IMR-90 (cell line): ENCODE measurements at regions not wholly inside any gene's neighbourhood (a gene's known extent, or its start where the extent isn't known, plus 50 kb on each side); places are given as distances from the start of the nearest gene placed in this dataset.

Experiments
- ATAC-seq: fragments of 200-7000 bp; cut with Tn5 transposase; 2 replicates; pipeline ENCODE4 v1.9.1; 2020; ENCODE audit warnings: low read depth, mild to moderate bottlenecking, moderate library complexity
- BruUV-seq: library from RNA; stranded (reverse); fragments of 400-500 nt; replicated peaks from 2 replicates; lab custom pipeline; 2021; lab: Mats Ljungman, UMichigan
- CTCF ChIA-PET: fragments of 300-600 bp; formaldehyde crosslinking; extraction: SDS; loops from one replicate; lab custom pipeline; 2021; ENCODE audit warnings: antibody characterized with exemption; lab: Yijun Ruan, JAX
- POLR2A ChIA-PET: fragments of 300-600 bp; sonication (Branson Sonifier 250); formaldehyde crosslinking; loops from one replicate; lab custom pipeline; 2022; ENCODE audit warnings: antibody characterized with exemption; ENCODE audit not compliant: unreplicated experiment; lab: Charles Lee
- DNase-seq: peaks from one replicate; pipeline ENCODE4 v3.0.0; 2013
- H2AFZ ChIP-seq: replicated peaks from 2 replicates; pipeline ENCODE3; 2013; ENCODE audit warnings: low read length, mild to moderate bottlenecking; ENCODE audit not compliant: poor library complexity
- H2AK5ac ChIP-seq: 2 replicates; pipeline ENCODE4 v1.6.1; 2013; ENCODE audit warnings: low read depth, low read length, inconsistent platforms
- H2AK9ac ChIP-seq: replicated peaks from 2 replicates; pipeline ENCODE3; 2013; ENCODE audit warnings: mild to moderate bottlenecking, low read depth, low read length, moderate library complexity; ENCODE audit not compliant: poor library complexity
- H2BK120ac ChIP-seq: 2 replicates; pipeline ENCODE4 v1.6.1; 2013; ENCODE audit warnings: low read depth, low read length, inconsistent platforms
- H2BK15ac ChIP-seq: 3 replicates; pipeline ENCODE4 v1.6.1; 2013; ENCODE audit warnings: low read depth, low read length, inconsistent platforms
- H2BK20ac ChIP-seq: 2 replicates; pipeline ENCODE4 v1.6.1; 2013; ENCODE audit warnings: low read depth, mild to moderate bottlenecking, inconsistent platforms, low read length, moderate library complexity
- H2BK5ac ChIP-seq: 2 replicates; pipeline ENCODE4 v1.6.1; 2013; ENCODE audit warnings: mild to moderate bottlenecking, low read depth, low read length, inconsistent platforms; ENCODE audit not compliant: poor library complexity, severe bottlenecking
- H3K14ac ChIP-seq: replicated peaks from 2 replicates; pipeline ENCODE4 v1.6.1; 2013; ENCODE audit warnings: low read depth, low read length, inconsistent platforms
- H3K18ac ChIP-seq: 2 replicates; pipeline ENCODE4 v1.6.1; 2013; ENCODE audit warnings: low read depth, low read length, control low read depth
- H3K23ac ChIP-seq: 2 replicates; pipeline ENCODE4 v1.6.1; 2013; ENCODE audit warnings: low read depth, low read length, inconsistent platforms
- H3K27ac ChIP-seq: 2 replicates; pipeline ENCODE4 v1.5.1; 2013; ENCODE audit warnings: mild to moderate bottlenecking, control low read depth, low read length; ENCODE audit not compliant: insufficient read depth
- H3K27me3 ChIP-seq: 2 replicates; pipeline ENCODE4 v1.6.1; 2013; ENCODE audit warnings: low read length; ENCODE audit not compliant: control insufficient read depth, insufficient read depth
- H3K36me3 ChIP-seq: 2 replicates; pipeline ENCODE4 v1.6.1; 2013; ENCODE audit warnings: low read length, mixed read lengths; ENCODE audit not compliant: control insufficient read depth, insufficient read depth
- H3K4ac ChIP-seq: 2 replicates; pipeline ENCODE4 v1.6.1; 2013; ENCODE audit warnings: low read depth, low read length, inconsistent platforms
- H3K4me1 ChIP-seq: 2 replicates; pipeline ENCODE4 v1.6.1; 2013; ENCODE audit warnings: low read length, mixed read lengths; ENCODE audit not compliant: control insufficient read depth, insufficient read depth
- H3K4me2 ChIP-seq: 2 replicates; pipeline ENCODE4 v1.6.1; 2013; ENCODE audit warnings: low read depth, mild to moderate bottlenecking, control low read depth, low read length, moderate library complexity
- H3K4me3 ChIP-seq: 2 replicates; pipeline ENCODE4 v1.5.1; 2013; ENCODE audit warnings: low read depth, mild to moderate bottlenecking, control low read depth, low read length, moderate library complexity; ENCODE audit not compliant: insufficient read depth
- H3K56ac ChIP-seq: 2 replicates; pipeline ENCODE4 v1.6.1; 2013; ENCODE audit warnings: low read length, inconsistent platforms; ENCODE audit not compliant: insufficient read depth; ENCODE audit errors: extremely low read depth
- H3K79me1 ChIP-seq, 2 experiments: 2 replicates each; pipeline ENCODE4 v1.6.1; 2013; ENCODE audit warnings: low read length in 2 of 2, inconsistent platforms in 1 of 2, low read depth in 1 of 2
- H3K9ac ChIP-seq: 2 replicates; pipeline ENCODE4 v1.6.1; 2013; ENCODE audit warnings: low read depth, low read length, control low read depth
- H3K9me1 ChIP-seq: 2 replicates; pipeline ENCODE4 v1.6.1; 2013; ENCODE audit warnings: low read length, inconsistent platforms; ENCODE audit not compliant: insufficient read depth
- H3K9me3 ChIP-seq: 2 replicates; pipeline ENCODE4 v1.6.1; 2013; ENCODE audit warnings: low read length; ENCODE audit not compliant: control insufficient read depth, insufficient read depth
- H4K20me1 ChIP-seq: 2 replicates; pipeline ENCODE4 v1.6.1; 2013; ENCODE audit warnings: low read length, inconsistent platforms; ENCODE audit not compliant: insufficient read depth
- H4K5ac ChIP-seq: 2 replicates; pipeline ENCODE4 v1.6.1; 2013; ENCODE audit warnings: mild to moderate bottlenecking, low read depth, low read length, control low read depth
- H4K8ac ChIP-seq, 2 experiments: 2 replicates each; pipeline ENCODE4 v1.6.1; 2013; ENCODE audit warnings: low read depth in 2 of 2, low read length in 2 of 2, control low read depth in 1 of 2, inconsistent platforms in 1 of 2
- H4K91ac ChIP-seq: 2 replicates; pipeline ENCODE4 v1.6.1; 2013; ENCODE audit warnings: low read depth, low read length, inconsistent platforms; ENCODE audit not compliant: insufficient read depth
- BHLHE40 ChIP-seq: fragments of 150-350 bp; IDR thresholded peaks from 2 replicates; pipeline ENCODE4 v1.6.1; 2016; ENCODE audit warnings: mild to moderate bottlenecking, low read depth, low read length
- CEBPB ChIP-seq: IDR thresholded peaks from 2 replicates; pipeline ENCODE4 v1.6.1; 2012; ENCODE audit warnings: low read depth, low read length, improper control_type of control experiment
- CHD1 ChIP-seq: IDR thresholded peaks from 2 replicates; pipeline ENCODE4 v1.6.1; 2012; ENCODE audit warnings: low read depth, low read length, improper control_type of control experiment
- FOS ChIP-seq: fragments of 150-350 bp; IDR thresholded peaks from 2 replicates; pipeline ENCODE4 v1.6.1; 2016; ENCODE audit warnings: low read depth, low read length
- MAFK ChIP-seq: IDR thresholded peaks from 2 replicates; pipeline ENCODE4 v1.6.1; 2012; ENCODE audit warnings: low read depth, low read length, improper control_type of control experiment
- MAZ ChIP-seq: IDR thresholded peaks from 2 replicates; pipeline ENCODE4 v1.6.1; 2012; ENCODE audit warnings: low read depth, mild to moderate bottlenecking, low read length, improper control_type of control experiment, moderate library complexity, borderline replicate concordance
- MXI1 ChIP-seq: IDR thresholded peaks from 2 replicates; pipeline ENCODE4 v1.6.1; 2012; ENCODE audit warnings: low read depth, mild to moderate bottlenecking, low read length, moderate library complexity, borderline replicate concordance
- NFE2L2 ChIP-seq: fragments of 150-350 bp; IDR thresholded peaks from 2 replicates; pipeline ENCODE4 v1.6.1; 2016; ENCODE audit warnings: low read depth, mild to moderate bottlenecking, low read length
- POLR2A ChIP-seq: IDR thresholded peaks from 2 replicates; pipeline ENCODE4 v1.6.1; 2012; ENCODE audit warnings: mild to moderate bottlenecking, low read depth, low read length
- RAD21 ChIP-seq: IDR thresholded peaks from 2 replicates; pipeline ENCODE4 v1.6.1; 2012; ENCODE audit warnings: low read length, improper control_type of control experiment
- RCOR1 ChIP-seq: IDR thresholded peaks from 2 replicates; pipeline ENCODE4 v1.6.1; 2012; ENCODE audit warnings: mild to moderate bottlenecking, low read length, improper control_type of control experiment; ENCODE audit not compliant: insufficient replicate concordance
- RFX5 ChIP-seq: IDR thresholded peaks from 2 replicates; pipeline ENCODE4 v1.8.0; 2012; ENCODE audit warnings: low read depth, mild to moderate bottlenecking, low read length, moderate library complexity
- SMC3 ChIP-seq: fragments of 150-350 bp; IDR thresholded peaks from 2 replicates; pipeline ENCODE4 v1.6.1; 2016; ENCODE audit warnings: low read depth, mild to moderate bottlenecking, antibody characterized with exemption, low read length, moderate library complexity
- WGBS, 2 experiments: methylation state at CpG; one replicate each; pipeline versions ENCODE4 v1.1.5 to v1.1.7; 2013; ENCODE audit warnings: missing lambda C conversion rate in 2 of 2; ENCODE audit not compliant: insufficient read length in 1 of 2; ENCODE audit errors: extremely low coverage in 2 of 2; 5-methylcytosine and 5-hydroxymethylcytosine counted together
- dilution Hi-C: fragments of 300-500 bp; cut with HindIII; formaldehyde crosslinking; loops from one replicate; pipeline ENCODE4 v1.14.3; 2018; ENCODE audit warnings: low sequenced_read_pairs; ENCODE audit not compliant: unreplicated experiment
- in situ Hi-C: fragments of 300-500 bp; cut with MboI; formaldehyde crosslinking; loops from 3 replicates; pipeline ENCODE4 v1.14.3; 2019; ENCODE audit warnings: low sequenced_read_pairs, inconsistent platforms, mixed read lengths
- intact Hi-C: fragments of 100-400 bp; cut with micrococcal nuclease; formaldehyde crosslinking; loops from 2 replicates; pipeline ENCODE4 v1.10.0; 2022
- TF ChIP-seq, protein P1 (sequence below): fragments of 150-350 bp; IDR thresholded peaks from 2 replicates; pipeline ENCODE4 v1.6.1; 2017; ENCODE audit warnings: mild to moderate bottlenecking, antibody characterized with exemption, low read length, low read depth
- TF ChIP-seq, protein P2 (sequence below): conservative IDR thresholded peaks from 2 replicates; pipeline ENCODE4 v1.5.1; 2012; ENCODE audit warnings: mild to moderate bottlenecking, low read depth, low read length, improper control_type of control experiment
- TF ChIP-seq, protein P3 (sequence below): fragments of 150-350 bp; IDR thresholded peaks from 2 replicates; pipeline ENCODE4 v1.6.1; 2016; ENCODE audit warnings: low read depth, mild to moderate bottlenecking, low read length, moderate library complexity, borderline replicate concordance

DNA sequence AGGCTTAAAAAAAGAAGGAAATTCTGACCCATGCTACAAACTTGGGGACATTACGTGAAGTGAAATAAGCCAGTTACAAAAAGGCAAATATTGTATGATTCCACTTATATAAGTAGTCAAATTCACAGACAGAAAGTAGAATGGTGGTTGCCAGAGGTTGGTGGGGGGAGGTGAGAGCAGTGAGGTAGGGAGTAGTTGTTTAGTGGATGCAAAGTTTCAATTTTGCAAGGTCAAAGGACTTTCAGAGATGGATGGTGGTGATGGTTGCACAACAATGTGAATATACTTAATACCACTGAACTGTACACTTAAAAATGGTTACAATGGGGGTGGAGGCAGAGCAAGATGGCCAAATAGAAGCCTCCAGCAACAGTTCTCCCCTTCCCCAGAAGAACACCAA, 86.2 kb upstream of the PLXNC1 start:
- BruUV-seq, result no TSS peak
- no peak overlapping the region for H4K91ac ChIP-seq
- no peak for TF ChIP-seq FOS
- no peak for TF ChIP-seq RAD21
- TF ChIP-seq RFX5, result no peak
- TF ChIP-seq, protein P1, sequence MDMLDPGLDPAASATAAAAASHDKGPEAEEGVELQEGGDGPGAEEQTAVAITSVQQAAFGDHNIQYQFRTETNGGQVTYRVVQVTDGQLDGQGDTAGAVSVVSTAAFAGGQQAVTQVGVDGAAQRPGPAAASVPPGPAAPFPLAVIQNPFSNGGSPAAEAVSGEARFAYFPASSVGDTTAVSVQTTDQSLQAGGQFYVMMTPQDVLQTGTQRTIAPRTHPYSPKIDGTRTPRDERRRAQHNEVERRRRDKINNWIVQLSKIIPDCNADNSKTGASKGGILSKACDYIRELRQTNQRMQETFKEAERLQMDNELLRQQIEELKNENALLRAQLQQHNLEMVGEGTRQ, result no peak
- TF ChIP-seq SMC3, result no peak
- no peak for TF ChIP-seq CHD1
- no peak for TF ChIP-seq MAZ
- TF ChIP-seq CEBPB, result no peak
- TF ChIP-seq POLR2A, result no peak
- TF ChIP-seq, protein P2, sequence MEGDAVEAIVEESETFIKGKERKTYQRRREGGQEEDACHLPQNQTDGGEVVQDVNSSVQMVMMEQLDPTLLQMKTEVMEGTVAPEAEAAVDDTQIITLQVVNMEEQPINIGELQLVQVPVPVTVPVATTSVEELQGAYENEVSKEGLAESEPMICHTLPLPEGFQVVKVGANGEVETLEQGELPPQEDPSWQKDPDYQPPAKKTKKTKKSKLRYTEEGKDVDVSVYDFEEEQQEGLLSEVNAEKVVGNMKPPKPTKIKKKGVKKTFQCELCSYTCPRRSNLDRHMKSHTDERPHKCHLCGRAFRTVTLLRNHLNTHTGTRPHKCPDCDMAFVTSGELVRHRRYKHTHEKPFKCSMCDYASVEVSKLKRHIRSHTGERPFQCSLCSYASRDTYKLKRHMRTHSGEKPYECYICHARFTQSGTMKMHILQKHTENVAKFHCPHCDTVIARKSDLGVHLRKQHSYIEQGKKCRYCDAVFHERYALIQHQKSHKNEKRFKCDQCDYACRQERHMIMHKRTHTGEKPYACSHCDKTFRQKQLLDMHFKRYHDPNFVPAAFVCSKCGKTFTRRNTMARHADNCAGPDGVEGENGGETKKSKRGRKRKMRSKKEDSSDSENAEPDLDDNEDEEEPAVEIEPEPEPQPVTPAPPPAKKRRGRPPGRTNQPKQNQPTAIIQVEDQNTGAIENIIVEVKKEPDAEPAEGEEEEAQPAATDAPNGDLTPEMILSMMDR, result no peak
- TF ChIP-seq BHLHE40, result no peak
- no peak for TF ChIP-seq MXI1
- no peak for TF ChIP-seq MAFK
- no peak for TF ChIP-seq NFE2L2
- TF ChIP-seq, protein P3, sequence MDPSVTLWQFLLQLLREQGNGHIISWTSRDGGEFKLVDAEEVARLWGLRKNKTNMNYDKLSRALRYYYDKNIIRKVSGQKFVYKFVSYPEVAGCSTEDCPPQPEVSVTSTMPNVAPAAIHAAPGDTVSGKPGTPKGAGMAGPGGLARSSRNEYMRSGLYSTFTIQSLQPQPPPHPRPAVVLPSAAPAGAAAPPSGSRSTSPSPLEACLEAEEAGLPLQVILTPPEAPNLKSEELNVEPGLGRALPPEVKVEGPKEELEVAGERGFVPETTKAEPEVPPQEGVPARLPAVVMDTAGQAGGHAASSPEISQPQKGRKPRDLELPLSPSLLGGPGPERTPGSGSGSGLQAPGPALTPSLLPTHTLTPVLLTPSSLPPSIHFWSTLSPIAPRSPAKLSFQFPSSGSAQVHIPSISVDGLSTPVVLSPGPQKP, result no peak
- no peak for TF ChIP-seq RCOR1
- peak overlapping the region; percentile 33 for H2BK5ac ChIP-seq
- H4K5ac ChIP-seq, result no peak overlapping the region
- H3K4me3 ChIP-seq, result no peak overlapping the region
- H3K4ac ChIP-seq, result no peak overlapping the region
- no peak overlapping the region for H2BK15ac ChIP-seq
- ATAC-seq (no peak), DNase-seq (no peak)
- H3K9ac ChIP-seq, result no peak overlapping the region
- no peak overlapping the region for H3K18ac ChIP-seq
- no peak overlapping the region for H2AK5ac ChIP-seq
- H3K23ac ChIP-seq, result no peak overlapping the region
- dilution Hi-C loops, result no loop called here
- no peaks in the 10 kb centered on the region; the same call in 1 of the 2 replicates for H3K9me1 ChIP-seq
- H3K9me3 ChIP-seq, result no peaks in the 10 kb centered on the region
- intact Hi-C loops, result no loop called here
- no peak overlapping the region for H2BK20ac ChIP-seq
- no peaks in the 10 kb centered on the region for H4K20me1 ChIP-seq
- H3K4me2 ChIP-seq, result no peak overlapping the region
- H3K27ac ChIP-seq, result no peak overlapping the region
- no peak overlapping the region for H2AK9ac ChIP-seq
- no peaks in the 10 kb centered on the region for H3K79me1 ChIP-seq
- in situ Hi-C loops, result no loop called here
- ChIA-PET POLR2A (no interaction called here), CTCF (no interaction called here)
- no peak overlapping the region for H3K56ac ChIP-seq
- H3K4me1 ChIP-seq, result peaks cover 9% of the 10 kb centered on the region
- H3K27me3 ChIP-seq, result no peaks in the 10 kb centered on the region
- H4K8ac ChIP-seq, result no peak overlapping the region
- no peaks in the 10 kb centered on the region for H3K36me3 ChIP-seq
- no peak overlapping the region for H2AFZ ChIP-seq
- no peak overlapping the region for H3K14ac ChIP-seq
- H2BK120ac ChIP-seq, result no peak overlapping the region
- no CpG with 5 or more reads among the region's 1 CpG for WGBS, 2 experiments
